Endometrial microvascular endothelial cells (primary cell): ENCODE measurements at regions not wholly inside any gene's neighbourhood (a gene's known extent, or its start where the extent isn't known, plus 50 kb on each side); places are given as distances from the start of the nearest gene placed in this dataset.
"Not testable (repeated sequence)": the region's sequence is repeated elsewhere in the genome, so short reads cannot be mapped to it uniquely, and the experiment has no call there.

Source experiments
- in situ Hi-C: cut with HindIII; loops from 2 replicates; pipeline ENCODE4 v1.10.0; 2017; ENCODE audit warnings: low sequenced_read_pairs, low pct_unique_long_range_greater_than_20kb; ENCODE audit errors: inconsistent ontology term

GRCh38 chr1:234787011-234787584, 177.1 kb upstream of the IRF2BP2 start:
- in situ Hi-C loops = not testable (repeated sequence)

DNA sequence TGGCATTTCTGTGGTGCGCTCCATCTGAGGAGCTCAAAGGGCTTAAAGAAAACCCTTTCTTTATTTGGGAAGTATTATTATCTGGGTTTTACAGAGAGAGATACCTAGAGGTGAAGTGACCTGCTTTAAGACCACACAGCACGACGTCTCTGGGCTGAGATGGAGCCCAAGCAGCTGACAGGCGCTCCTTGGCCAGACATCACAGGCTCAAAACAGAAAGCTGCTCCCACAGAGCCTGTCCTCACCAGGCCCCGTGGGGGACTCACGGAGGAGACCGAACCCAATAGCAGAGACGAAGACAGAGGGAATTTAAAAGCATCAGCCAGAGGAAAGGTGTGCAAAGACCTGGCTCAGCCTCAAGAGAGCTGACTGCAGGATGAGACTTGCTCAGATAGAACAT, 175.9 kb upstream of the IRF2BP2 start:
- in situ Hi-C loops = not testable (repeated sequence)

DNA sequence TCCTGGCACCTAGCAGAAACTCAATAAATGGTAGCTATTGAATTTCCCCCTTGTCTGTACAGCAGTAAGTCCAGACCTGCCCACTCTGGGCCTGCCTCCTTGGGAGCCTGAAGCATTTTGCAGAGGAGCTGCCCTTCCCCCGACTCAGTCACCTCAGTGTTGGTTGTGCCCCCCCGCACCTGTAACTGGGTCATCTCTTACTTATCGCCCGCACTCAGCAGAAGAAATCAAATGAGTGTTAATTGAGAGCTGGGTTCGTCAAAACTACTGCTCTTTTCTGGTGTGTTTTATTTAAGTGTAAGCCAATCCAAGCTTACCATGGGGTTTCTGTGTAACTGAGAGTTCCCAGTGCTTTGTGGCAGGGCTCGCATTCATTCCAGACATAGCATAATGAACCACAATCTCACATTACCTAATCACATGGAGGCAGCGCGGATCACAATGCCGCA, 175.5 kb upstream of the IRF2BP2 start:
- in situ Hi-C loops = not testable (repeated sequence)

DNA sequence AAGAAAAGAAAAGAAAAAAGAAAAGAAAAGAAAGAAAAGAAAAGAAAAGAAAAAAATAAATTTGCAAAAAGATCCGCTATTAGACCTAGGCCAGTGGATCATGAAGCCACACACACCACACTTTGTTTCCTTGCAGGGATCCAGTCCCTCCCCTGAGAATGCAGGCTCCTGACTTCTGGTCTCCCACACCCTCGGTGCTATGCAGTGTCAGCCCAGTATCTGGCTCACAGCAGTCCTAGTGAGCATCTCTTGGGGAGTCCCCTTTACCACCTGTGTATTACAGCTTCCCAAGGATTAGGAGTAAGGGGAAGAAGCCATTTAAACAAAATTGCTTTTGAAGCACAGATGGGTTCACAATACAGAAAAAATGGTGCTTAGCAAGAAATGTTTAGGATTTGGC, 174.1 kb upstream of the IRF2BP2 start:
- in situ Hi-C loops = not testable (repeated sequence)

DNA sequence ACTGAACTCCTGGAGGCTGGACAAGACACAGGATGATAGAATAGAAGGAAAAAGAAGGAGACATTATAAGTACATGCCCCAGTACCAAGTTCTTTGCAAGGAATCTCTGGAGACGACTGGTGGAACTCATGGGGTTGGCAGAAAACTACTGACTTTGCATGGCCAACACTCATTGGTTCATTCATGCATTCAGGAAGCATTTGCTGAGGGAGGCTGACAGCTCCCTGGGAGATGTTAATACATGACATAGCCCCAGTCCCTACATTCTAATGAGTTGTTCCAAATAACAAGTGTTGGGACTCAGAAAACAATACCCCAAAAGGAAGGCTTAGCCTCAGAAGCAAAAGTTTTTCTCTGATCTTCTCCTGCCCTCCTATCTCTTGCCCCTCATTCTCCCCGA, 172.8 kb upstream of the IRF2BP2 start:
- in situ Hi-C loops = no loop called here

DNA sequence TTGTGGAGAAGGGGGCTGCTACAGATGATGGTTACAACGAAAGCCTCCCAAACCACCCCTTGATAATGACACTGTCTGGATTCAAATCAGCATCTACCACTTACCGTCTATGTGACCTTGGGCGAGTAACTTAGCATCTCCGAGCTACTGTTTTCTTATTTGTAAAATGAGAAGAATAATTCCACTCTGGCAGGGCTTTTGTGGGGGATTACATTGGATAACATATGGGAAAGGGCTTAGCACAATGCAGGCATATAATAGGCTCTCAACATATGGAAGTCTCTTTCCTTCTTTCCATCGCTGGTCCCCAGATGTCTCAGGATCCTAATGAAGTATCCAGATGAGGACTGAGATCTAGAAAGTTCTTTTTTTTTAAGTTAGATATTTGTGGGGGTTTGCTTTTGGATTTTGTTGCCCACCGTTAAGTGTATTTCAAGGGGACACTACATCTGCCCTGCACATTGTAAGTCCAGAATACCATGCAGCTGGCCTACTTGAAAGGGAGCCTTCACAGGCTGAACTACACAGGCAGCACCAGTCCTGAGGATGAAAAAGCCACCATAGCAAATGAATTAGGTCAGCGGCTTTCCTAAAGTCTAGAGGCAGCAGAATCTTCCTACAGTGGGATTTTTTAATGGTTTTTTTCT, 172.2 kb upstream of the IRF2BP2 start:
- in situ Hi-C loops = no loop called here

DNA sequence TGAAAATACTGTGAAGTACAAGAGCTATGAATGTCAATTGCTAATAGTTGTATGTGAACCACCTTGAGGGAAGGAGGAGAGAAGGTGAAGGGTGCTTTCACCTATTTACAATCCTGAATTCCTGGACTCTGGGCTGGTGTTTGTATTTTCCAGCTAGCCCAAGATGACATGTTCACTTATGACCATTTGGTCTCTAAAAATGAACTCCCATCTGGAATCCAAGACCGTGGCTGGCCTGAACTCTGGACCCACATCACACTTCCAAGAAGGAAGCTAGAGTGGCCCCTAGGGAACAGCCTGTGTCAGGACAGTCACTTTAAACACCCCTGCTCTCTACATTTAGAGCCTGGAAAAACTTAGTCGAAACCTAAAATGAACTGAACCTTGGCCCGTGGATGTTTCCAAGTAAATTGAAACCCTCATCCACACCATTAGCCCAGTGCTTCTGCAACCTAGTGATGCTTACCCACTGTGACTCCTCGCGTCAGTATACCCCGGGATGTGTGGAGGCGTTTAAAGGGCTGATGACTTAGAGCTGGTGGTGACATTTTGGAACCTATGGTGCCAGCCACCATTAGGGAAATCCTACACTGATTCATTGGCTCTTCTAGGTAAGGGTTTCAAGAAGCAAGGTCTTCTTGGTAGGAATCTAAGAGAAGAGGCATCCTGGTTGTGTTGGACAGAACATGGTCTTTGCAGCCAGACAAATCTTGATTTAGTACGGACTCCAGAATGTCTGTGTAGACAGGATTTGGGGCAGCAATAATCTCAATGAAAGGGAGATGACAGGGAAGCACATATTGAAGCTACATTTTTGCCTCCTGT, 171.5 kb upstream of the IRF2BP2 start:
- in situ Hi-C loops = no loop called here

- in situ Hi-C loops = no loop called here
Measured at GRCh38 chr1:234780531-234781162, 170.7 kb upstream of the IRF2BP2 start.

- in situ Hi-C loops = no loop called here
Measured at GRCh38 chr1:234780112-234780511, 170.1 kb upstream of the IRF2BP2 start.

DNA sequence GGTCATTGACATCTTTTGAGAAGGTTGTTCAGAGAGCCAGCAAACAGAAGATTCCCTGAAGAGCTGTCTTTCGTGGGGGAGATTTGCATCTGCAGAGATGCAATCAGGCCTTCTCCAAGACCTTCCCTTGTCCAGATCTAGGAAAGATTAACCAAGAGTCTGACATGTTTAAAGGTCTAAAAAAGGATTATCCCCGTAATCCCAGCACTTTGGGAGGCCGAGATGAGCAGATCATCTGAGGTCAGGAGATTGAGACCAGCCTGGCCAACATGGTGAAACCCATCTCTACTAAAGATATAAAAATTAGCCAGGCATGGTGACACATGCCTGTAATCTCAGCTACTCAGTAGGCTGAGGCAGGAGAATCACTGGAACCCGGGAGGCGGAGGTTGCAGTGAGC, 169.6 kb upstream of the IRF2BP2 start:
- in situ Hi-C loops = not testable (repeated sequence)

DNA sequence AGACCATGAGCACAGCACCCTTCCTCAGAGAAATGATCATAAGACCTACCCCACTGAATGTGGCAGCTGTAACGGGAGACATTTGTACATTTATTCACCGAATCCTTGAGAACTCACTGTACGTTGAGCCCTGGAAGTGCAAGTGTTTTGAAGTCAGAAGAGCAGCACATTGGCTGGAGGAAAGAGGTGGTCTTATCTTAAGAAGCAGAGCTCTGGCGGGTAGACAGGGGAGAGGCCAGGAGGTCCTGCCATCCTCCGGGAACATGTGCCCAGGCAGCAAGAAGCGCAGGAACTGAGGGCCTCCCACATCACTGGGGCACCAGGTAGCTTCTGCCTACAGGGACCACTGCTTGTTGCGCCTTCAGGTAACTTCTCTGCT, 169.2 kb upstream of the IRF2BP2 start:
- in situ Hi-C loops = no loop called here

- in situ Hi-C loops = no loop called here
Measured at GRCh38 chr1:234778221-234779159, 168.5 kb upstream of the IRF2BP2 start.

- in situ Hi-C loops = no loop called here
Measured at GRCh38 chr1:234777856-234778220, 167.9 kb upstream of the IRF2BP2 start.

DNA sequence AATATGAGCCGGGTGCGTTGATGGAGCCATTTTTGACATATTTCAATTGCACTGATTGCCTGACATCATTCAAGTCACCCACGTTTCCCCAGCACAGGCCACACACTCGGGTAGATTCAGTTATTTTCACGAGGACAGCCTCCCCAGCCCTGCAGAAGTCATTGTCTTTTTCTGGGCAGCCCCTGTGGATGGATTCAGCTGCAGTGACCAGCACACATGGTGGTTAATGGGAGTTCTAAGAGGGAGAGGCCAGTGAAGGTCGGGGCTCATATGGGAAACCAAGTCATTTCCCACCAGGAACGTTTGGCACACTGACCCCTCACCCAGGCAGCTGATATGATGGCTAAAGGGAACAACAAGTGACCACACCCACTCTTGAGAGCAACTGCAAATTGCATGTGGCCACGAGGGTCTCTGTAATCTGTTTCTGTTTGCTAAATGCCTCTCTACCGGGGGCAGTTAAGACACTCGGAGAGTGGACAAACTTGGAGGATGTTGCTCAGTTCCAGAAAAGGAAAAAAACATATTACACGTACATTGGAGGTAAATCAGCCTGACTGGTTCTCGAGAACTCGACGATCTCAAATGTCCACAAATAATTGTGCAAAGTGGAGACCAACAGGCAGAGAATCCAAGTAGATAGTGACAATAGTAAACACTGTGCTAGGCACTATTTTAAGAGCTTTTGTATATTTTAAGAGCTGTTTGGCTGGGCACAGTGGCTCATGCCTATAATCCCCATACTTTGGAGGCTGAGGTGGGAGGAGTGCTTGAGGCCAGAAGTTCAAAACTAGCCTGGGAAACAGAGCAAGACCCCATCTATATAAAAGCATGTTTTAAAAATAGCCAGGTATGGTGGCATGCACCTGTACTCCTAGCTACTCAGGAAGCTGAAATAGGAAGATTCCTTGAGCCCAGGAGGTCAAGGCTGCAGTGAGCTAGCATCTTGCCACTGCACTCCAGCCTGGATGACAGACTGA, 167.2 kb upstream of the IRF2BP2 start:
- in situ Hi-C loops = no loop called here

DNA sequence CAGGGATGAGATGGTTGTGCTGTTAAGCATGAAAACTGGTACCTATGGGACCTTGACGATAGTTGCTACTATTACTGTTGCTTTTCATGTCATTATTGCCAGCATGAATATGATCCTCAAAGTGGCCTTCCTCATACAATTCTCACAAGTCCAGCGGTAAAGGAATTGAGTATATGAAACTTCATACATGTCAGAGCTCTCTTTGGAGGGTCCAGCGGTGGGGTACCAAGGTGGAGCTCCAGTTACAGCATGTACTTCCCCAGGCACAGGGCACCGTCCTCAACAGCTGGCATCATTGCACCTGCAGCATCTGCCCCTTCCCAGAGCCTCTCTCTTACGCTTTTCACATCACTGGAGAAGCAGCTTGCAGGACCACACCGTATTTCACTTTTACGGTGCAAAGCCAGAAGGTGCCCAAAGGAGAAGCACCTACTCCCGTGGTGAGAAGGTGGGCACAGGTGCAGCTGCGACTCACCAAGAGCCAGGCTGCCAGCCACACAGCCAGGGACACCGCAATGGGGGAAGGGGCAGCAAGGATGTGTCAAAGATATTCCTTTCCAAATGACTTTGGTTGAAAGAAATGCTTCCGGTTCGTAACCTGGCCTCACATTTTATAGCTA, 166.4 kb upstream of the IRF2BP2 start:
- in situ Hi-C loops = no loop called here

GRCh38 chr1:234775477-234776246, 165.7 kb upstream of the IRF2BP2 start:
- in situ Hi-C loops = no loop called here

DNA sequence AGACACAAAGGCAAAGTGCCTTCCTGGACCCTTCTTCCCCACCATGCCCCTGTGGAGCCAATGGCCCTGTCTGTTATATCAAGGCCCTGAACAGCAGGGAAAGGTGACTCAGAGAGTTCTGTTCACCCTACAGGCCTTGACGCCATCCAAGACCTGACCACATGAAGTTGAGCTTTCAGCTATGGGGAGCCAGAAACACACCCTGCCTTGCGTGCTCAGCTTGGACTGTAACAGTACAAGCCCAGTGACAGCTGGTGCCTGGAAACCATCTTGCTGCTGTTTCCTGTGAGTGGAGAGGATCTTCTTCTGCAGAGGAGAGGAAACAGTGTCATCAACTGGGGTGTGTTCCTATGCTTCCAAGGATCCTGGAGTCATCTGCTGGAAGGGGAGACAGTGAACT, 165.0 kb upstream of the IRF2BP2 start:
- in situ Hi-C loops = no loop called here
